NB4 (cell line): ENCODE measurements at regions not wholly inside any gene's neighbourhood (a gene's known extent, or its start where the extent isn't known, plus 50 kb on each side); places are given as distances from the start of the nearest gene placed in this dataset.

ENCODE experiments used
- CTCF ChIP-seq: IDR thresholded peaks from one replicate; pipeline ENCODE4 v1.5.1; 2012; ENCODE audit warnings: low read depth, low read length
- MAX ChIP-seq: IDR thresholded peaks from 2 replicates; pipeline ENCODE4 v1.6.1; 2011; ENCODE audit warnings: low read depth, low read length
- MYC ChIP-seq: IDR thresholded peaks from 2 replicates; pipeline ENCODE4 v1.6.1; 2011; ENCODE audit warnings: low read depth, low read length
- POLR2A ChIP-seq: IDR thresholded peaks from 2 replicates; pipeline ENCODE4 v1.6.1; 2011; ENCODE audit warnings: mild to moderate bottlenecking; ENCODE audit not compliant: insufficient read length; ENCODE audit errors: extremely low read depth

- no peak for TF ChIP-seq CTCF
- no peak for TF ChIP-seq POLR2A
- no peak for TF ChIP-seq MYC
- TF ChIP-seq MAX: no peak
These were observed 591.7 kb downstream of the CETN3 start for GRCh38 chr5:89817841-89818240.
